ENCODE measurements at regions not wholly inside any gene's neighbourhood (a gene's known extent, or its start where the extent isn't known, plus 50 kb on each side); places are given as distances from the start of the nearest gene placed in this dataset.

GRCh38 chr16:51408357-51408756 is 257.3 kb upstream of the SALL1 start:
- intact Hi-C loops (cut with DNase I) = no loop called here
- DNase-seq (ENCODE audit: low spot score) = no peak

GRCh38 chr16:51407921-51408320 is 256.9 kb upstream of the SALL1 start:
- intact Hi-C loops (cut with DNase I) = no loop called here
- DNase-seq (ENCODE audit: low spot score) = no peak

- intact Hi-C loops (cut with DNase I) = no loop called here
- DNase-seq (ENCODE audit: low spot score) = no peak
Measured at GRCh38 chr16:51407199-51407598, 256.1 kb upstream of the SALL1 start.

DNA sequence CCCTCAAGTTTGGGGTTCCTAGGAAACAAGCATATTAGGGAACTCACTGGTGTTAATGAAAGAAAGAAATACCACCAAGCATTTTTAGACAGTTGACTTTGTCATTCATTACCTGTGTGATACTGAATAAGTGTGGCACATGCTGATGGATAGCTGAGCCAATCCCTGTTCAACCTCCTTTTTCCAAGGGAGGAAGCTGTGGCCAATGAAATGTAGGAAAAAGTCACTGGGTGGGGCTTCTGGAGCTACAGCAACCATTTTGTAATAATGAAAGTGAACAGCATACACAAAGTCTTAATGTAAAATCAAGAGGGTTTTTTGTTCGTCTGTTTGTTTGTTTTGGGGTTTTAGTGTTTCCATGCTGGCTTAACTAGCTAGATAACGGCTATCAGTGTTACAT is 254.3 kb upstream of the SALL1 start:
- intact Hi-C loops (cut with DNase I) = no loop called here
- DNase-seq (ENCODE audit: low spot score) = no peak

GRCh38 chr16:51404386-51404785 is 253.3 kb upstream of the SALL1 start:
- intact Hi-C loops (cut with DNase I) = no loop called here
- no peak for DNase-seq (ENCODE audit: low spot score)

DNA sequence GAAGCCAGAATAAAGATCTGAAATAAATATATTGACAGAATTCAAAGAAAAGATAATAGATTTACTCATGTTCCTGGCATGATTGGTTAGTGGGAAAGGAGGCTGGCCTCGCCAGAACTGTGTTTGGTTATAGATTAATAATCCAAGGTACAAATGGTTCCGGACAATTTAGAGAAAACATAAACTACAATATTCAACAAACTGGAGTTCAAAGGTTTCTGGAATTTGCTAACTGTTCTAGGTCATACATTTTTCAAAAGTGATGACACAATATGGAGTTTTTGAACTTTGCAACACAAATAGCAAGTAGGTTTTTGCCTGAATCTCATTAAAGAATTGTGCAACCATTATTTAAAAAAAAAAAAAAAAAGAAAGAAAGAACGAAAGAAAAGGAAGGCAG is 251.7 kb upstream of the SALL1 start:
- no peak for DNase-seq (ENCODE audit: low spot score)
- intact Hi-C loops (cut with DNase I) = no loop called here

DNA sequence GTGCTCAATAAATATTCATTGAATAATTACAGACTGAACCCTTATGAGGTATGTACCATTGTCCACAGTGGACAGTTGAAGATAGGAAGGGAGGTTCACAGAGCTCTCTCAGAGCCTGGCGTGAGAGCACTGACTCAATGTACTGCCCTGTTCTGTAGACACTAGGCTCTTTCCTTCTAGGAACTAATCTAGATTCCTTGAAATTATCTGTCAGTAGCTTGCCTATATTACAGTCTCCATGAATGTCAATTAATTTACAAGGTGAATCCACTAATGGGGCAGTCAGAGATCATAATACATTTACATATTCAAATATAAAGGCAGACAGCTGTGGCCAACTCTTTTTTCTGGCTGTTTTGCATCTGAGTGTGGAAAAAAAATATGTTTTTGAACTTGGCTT is 251.2 kb upstream of the SALL1 start:
- intact Hi-C loops (cut with DNase I) = no loop called here
- DNase-seq (ENCODE audit: low spot score) = no peak

DNA sequence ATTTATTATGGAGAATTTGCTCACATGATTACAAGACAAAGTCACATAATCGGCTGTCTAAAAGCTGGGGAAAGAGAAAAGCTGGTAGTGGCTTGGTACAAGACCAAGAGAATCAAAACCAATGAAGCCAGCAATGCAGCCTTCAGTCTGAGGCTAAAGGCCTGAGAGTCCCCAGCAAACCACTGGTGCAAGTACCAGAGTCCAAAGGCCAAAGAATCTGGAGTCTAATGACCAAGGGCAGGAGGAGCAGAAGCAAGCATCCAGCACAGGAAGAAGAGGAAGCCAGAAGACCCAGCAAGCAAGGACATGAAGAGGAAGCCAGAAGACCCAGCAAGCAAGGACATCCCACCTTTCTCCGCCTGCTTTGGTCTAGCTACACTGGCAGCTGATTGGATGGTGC is 250.6 kb upstream of the SALL1 start:
- no peak for DNase-seq (ENCODE audit: low spot score)
- intact Hi-C loops (cut with DNase I) = no loop called here

GRCh38 chr16:51399908-51400670 is 249.0 kb upstream of the SALL1 start:
- DNase-seq (ENCODE audit: low spot score) = no peak
- intact Hi-C loops (cut with DNase I) = no loop called here

GRCh38 chr16:51394421-51394820 is 243.4 kb upstream of the SALL1 start:
- intact Hi-C loops (cut with DNase I) = no loop called here
- no peak for DNase-seq (ENCODE audit: low spot score)

- DNase-seq (ENCODE audit: low spot score) = no peak
- intact Hi-C loops (cut with DNase I) = no loop called here
Measured at GRCh38 chr16:51393381-51394005, 242.4 kb upstream of the SALL1 start.

DNA sequence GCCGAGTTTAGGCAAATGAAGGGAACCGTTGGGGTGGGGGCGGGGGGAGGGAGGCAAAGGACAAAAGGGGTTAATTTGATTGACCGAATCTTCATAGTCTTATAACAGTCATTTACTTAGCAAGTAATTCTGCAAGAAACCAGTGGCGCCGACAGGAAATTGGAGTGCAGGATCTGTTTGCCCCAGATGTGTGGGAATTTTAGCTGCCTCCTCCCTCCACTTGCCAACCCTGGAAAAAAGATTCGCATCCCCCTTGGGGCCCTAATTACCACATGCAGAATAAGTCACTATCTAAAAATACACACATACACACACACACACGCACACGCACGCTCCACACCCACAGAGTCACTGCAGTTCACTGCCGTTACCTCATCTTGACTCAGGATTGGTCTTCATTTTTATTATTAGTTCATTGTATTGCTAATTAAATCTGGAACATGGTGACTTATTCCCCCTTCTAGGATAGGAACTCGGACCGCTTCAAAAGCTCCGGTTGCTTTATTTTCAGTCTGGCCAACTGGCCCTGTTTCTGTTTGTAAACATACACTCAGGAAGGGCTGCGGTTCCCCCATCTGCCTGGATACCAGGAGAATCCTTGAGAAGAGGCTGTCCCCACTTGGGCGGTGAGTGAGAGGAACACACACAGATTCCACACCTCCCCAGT is 241.6 kb upstream of the SALL1 start:
- intact Hi-C loops (cut with DNase I) = no loop called here
- no peak for DNase-seq (ENCODE audit: low spot score)

DNA sequence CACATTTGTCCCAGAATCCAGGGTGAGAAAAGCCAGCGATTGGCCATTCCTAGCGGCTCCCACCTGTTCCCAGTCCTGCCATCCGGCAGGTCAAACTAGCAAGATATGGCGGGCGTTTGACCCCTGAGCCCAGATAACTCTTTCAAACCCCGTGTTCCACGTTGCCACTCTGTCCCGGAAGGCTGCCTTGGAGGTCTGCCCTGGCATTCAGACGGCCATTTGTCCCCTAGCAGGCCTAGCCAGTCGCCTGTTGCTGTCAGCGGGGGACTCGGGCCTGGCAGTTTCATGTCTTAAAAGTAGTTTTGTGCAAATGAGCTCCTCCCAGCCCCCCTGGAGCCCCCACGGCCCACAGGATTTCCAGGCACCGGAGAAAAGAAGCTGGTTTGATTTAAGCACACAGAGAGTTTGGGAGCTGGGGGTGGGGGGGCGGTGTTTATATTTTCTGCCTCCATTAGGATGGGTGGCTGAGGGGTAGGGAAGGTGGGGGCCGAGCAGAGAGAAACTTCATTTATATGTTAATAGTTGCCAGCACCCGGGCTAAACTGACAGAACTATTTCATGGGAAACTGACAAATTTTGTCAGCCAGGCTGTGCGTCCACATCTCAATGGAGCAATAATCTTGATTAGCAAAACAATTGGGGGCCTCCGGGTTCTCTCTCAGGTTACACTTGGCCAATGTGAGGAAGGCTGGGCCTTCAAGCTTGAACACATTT is 240.9 kb upstream of the SALL1 start:
- intact Hi-C loops (cut with DNase I) = no loop called here
- no peak for DNase-seq (ENCODE audit: low spot score)

DNA sequence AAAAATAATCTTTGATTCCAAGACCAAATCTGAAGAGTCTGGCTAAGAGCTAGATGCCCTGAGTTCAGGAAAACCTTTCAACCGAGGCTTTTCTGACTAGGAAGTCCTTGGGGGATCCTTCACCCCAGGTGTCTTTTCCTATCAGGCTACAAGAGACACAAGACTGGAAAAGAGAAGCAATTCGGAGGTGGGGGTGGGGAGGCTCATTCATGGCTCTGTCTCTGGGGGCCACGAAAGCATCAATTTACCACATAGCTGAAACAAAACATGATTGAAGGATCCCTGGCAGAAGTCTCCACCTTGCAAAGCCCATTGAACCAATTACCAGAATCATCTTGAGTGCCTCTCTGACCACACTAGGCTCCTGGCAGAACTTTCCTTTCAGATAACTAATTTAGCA is 239.8 kb upstream of the SALL1 start:
- intact Hi-C loops (cut with DNase I) = no loop called here
- DNase-seq (ENCODE audit: low spot score) = no peak

DNA sequence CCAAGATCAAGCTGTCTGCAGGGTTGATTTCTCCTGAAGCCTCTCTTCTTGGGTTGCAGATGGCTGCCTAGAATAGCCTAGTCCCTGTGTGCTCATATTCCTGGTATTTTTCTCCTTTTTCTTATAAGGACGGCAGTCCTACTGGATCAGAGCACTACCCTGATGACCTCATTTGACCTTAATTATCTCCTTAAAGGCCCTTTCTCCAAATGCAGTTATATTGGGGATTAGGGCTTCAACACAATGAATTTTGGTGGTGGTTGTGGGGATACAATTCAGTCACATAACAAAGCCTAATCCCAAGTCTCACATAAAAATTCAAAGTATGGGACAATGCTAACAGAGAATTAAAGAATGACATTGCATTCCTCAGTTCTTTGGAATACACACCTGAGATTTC is 238.8 kb upstream of the SALL1 start:
- DNase-seq (ENCODE audit: low spot score) = no peak
- intact Hi-C loops (cut with DNase I) = no loop called here

DNA sequence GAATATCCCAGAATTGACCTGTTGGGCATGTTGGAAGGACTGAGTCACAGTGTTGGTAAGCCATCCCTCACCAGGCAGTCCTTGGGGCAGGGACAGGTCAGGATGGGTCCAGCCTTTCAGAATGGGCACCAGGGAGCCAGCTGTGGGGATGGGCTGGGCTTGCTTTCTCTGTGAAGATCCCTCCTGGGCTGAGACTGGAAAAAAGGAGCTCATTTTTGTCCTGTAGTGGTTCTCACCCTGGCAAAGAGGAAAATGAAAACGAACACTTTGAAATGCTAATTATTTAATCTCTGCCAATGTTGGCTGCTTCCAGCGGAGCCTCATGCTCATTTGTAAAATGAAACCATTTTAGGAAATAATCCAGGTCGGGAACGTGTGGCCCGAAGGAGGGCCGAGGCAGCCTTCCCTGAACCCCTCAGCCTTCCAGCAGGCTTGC is 237.5 kb upstream of the SALL1 start:
- no peak for DNase-seq (ENCODE audit: low spot score)
- intact Hi-C loops (cut with DNase I) = no loop called here

DNA sequence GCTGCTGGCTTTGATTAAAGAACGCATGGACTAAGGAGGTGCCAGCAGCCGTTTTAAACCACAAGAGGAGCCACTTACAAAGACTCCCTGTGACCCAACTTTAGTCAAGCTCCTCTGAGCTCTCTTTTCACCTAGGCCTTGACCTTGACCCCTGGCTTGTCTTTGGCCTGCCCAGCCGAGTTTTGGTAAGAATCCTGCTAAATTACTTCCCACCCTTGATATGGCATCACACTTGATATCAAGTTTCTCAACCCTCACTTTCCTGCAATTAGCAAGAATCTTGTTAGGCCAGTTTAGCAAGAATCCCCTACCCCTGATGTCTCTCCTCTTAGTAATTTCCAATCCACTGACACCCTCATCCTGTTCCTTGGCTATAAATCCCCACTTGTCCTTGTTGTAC is 232.8 kb upstream of the SALL1 start:
- intact Hi-C loops (cut with DNase I) = no loop called here
- DNase-seq (ENCODE audit: low spot score) = no peak

- DNase-seq (ENCODE audit: low spot score) = no peak
- intact Hi-C loops (cut with DNase I) = no loop called here
Measured at GRCh38 chr16:51382940-51383339, 231.9 kb upstream of the SALL1 start.

GRCh38 chr16:51382211-51382610 is 231.1 kb upstream of the SALL1 start:
- intact Hi-C loops (cut with DNase I) = no loop called here
- no peak for DNase-seq (ENCODE audit: low spot score)

GRCh38 chr16:51376080-51376479 is 225.0 kb upstream of the SALL1 start:
- DNase-seq (ENCODE audit: low spot score) = no peak
- intact Hi-C loops (cut with DNase I) = no loop called here
